Inflammatory macrophage (primary cell): ENCODE measurements at regions not wholly inside any gene's neighbourhood (a gene's known extent, or its start where the extent isn't known, plus 50 kb on each side); places are given as distances from the start of the nearest gene placed in this dataset.

ENCODE experiments used
- DNase-seq, 2 donors: peaks; one replicate each; pipeline ENCODE4 v3.0.0-alpha.2; 2020 to 2022

DNA sequence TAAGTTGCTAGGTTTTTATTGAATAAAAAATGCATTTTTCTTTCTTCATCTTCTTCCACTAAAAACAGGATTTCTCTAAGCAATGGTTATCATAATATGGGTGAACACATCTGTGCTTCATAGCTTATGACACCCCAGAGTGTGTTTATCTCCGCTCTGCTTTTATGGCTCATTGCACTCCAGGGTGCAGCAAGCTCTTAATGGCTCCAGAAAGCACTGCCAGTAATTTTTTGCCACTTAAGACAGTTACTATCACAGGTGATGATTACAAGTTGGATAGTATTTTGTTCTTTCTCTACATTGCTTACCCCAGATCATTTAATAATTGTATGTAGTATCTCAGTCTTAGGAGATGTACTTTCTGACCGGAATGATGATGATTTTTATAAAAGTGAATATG is 239.3 kb upstream of the CDH20 start:
- no peak for DNase-seq

DNA sequence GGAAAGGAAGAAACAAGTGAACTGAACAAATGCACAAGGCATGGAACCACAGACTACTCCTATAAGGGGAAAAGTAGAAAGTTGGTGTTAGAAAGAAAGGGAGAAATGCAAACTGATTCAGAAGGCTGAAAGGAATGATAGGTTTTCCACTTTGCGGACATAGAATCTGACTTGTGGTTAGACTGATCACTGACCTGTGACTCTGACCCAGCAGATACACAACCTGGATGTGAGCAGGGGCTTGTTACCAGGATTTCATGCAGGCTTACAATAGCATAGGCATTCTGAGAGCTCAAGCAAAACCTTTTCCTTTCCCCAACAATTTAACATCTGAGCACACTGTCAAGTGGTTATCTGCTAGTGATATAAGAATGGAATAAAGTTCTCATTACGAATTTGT is 237.0 kb upstream of the CDH20 start:
- no peak for DNase-seq

- DNase-seq: no peak
Observed at GRCh38 chr18:61107113-61107512, 226.1 kb upstream of the CDH20 start.

GRCh38 chr18:61108706-61109105 is 224.5 kb upstream of the CDH20 start:
- no peak for DNase-seq

DNA sequence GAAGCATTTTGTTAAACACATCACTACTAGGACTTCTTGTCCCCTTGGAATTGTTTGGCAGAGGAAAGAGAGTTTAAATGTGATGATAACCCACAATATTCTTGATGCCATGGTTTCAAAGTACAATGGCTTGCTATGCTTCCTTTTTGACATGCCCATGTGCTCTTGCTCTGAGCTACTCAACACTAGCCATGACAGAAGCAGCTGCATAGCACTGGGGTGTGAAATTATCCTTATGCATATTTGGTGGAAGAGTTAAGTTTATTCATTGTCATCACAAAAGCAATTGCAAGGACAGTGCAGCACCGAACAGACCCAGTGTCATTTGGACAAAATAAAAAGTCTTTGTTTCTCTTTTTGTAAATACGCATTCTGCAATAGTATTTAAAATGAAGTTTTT is 209.9 kb upstream of the CDH20 start:
- DNase-seq: no peak

GRCh38 chr18:61127714-61128467 is 205.3 kb upstream of the CDH20 start:
- DNase-seq: no peak

- DNase-seq: no peak
Observed at GRCh38 chr18:61129001-61129400, 204.2 kb upstream of the CDH20 start.

GRCh38 chr18:61132031-61132430 is 201.2 kb upstream of the CDH20 start:
- no peak for DNase-seq

GRCh38 chr18:61133783-61134182 is 199.4 kb upstream of the CDH20 start:
- no peak for DNase-seq

GRCh38 chr18:61136711-61137251 is 196.4 kb upstream of the CDH20 start:
- DNase-seq: no peak

GRCh38 chr18:61141691-61142090 is 191.5 kb upstream of the CDH20 start:
- no peak for DNase-seq

DNA sequence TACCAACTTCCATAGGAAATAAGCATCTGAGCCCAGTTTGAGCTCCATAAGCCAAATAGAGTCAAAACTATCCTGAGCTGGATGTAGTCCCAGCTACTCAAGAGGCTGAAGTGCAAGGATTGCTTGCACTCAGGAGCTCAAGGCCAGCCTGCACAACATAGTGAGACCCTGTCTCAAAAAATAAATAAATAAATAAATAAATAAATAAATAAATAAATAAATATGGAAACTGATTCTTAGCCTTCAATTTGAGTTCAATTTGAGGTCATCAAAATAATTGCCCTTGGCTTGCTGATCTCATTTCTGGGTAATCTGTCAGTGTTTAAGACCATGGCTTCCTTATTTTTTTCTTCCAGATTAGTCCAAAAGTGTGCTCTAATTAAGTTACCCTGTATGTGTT is 184.9 kb upstream of the CDH20 start:
- DNase-seq: no peak

GRCh38 chr18:61149786-61150185 is 183.4 kb upstream of the CDH20 start:
- DNase-seq: no peak

GRCh38 chr18:61153571-61153970 is 179.7 kb upstream of the CDH20 start:
- no peak for DNase-seq

GRCh38 chr18:61154866-61155265 is 178.4 kb upstream of the CDH20 start:
- DNase-seq: no peak

- DNase-seq: no peak
Observed at GRCh38 chr18:61155586-61155985, 177.6 kb upstream of the CDH20 start.

- no peak for DNase-seq
Observed at GRCh38 chr18:61157451-61157850, 175.8 kb upstream of the CDH20 start.

- no peak for DNase-seq
Observed at GRCh38 chr18:61159246-61159645, 174.0 kb upstream of the CDH20 start.

DNA sequence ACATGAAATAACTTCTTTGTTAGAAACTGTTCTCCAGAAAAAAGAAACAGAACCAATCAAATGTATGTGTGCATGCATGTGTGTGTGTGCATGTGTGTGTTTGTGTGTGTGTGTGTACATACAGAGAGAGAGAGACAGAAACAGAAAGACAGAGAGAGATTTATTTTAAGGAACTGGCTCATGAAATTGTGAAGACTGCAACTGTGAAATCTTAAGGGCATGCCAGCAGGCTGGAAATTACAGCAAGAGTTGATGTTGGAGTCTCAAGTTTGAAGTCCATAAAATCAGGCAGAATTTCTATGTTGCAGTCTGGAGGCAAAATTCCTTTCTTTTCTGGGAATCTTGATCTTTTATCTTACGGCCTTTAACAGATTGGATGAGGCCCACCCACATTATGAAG is 168.9 kb upstream of the CDH20 start:
- no peak for DNase-seq

DNA sequence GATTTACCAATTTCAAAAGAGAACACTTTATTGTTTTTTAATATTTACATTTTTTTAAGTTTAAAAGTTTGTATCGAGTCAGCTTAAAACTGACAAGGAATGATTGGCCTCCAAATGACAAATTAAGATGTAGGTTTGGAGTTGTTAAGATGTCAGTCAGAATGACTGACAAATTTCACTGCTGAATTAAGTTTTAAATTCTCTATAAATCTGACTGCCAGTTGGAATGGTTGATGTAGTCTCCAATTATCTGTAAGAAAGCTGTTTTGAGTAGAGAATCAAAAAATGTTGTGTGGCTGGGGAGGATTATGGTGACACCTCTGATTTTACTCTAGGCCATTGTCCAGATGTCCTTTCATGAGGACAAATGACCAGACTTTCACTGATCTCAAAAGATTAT is 165.3 kb upstream of the CDH20 start:
- no peak for DNase-seq

DNA sequence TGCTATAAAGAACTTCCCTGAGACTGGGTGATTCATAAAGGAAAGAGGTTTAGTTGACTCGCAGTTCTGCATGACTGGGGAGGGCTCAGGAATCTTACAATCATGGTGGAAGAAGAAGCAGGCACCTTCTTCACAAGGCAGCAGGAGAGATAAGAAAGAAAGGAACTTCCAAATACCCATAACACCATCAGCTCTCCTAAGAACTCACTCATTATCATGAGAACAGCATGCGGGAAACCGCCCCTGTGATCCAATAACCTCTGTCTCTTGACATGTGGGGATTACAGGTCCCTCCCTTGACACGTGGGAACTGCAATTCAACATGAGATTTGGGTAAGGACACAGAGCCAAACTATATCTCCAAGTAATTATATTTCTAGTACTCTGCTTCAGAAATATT is 163.8 kb upstream of the CDH20 start:
- no peak for DNase-seq

DNA sequence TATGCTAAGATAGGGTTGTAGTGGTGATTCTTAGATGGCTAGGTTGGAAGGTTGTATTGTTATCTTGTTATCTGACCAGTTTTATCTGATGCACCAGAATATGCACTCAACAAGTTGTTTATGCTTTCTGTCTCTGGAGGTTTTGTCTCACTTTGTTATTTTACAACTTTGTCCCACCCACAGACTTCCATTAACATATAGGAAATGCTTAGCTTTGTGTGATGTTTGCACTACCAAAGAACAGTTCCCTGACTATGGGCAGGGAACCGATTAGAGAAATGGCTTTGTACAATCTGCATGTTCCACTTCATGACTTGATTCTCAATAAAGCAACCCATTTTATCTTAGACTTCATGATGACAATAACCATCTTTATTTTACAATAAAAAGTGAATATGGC is 160.6 kb upstream of the CDH20 start:
- DNase-seq: no peak

DNA sequence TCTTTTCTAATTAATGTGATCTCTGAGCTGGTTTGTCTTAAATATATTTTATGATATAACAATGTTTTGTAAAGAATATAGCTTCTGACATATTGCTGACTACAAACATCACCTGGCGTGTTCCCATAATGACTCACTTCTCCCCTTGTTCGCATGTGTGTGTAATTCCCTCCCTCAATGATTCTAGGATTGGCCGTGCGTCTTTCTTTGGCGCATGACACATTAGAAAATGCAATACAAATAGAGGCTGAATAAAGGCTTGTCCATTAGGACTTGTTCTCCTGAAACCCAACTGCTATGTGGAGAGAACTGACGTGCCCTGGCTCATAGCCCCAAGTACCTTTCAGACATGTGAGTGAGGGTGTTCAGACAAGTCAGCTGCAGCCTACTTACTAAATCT is 159.7 kb upstream of the CDH20 start:
- no peak for DNase-seq

- DNase-seq: no peak
Observed at GRCh38 chr18:61183798-61184197, 149.4 kb upstream of the CDH20 start.

DNA sequence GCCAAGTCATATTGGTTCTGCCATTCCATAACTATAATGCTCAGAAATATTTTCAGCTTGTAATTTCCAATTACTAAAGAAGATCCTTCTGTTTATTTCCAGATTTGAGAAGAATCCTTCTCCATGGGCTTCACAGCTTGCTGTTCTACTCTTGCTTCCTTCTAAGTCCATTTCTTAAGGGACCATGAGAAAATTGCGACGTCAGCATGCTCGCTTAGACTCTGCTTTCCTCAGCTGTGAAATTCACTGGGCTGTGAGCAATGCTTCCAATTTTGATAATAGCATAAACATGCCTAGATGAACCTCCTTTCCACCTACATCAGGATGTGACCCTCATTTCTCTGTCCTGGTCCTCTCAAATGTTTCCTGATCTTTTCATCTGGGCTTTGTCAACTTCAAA is 145.3 kb upstream of the CDH20 start:
- DNase-seq: no peak
